Omental fat pad (tissue), 3 donors: ENCODE measurements at regions not wholly inside any gene's neighbourhood (a gene's known extent, or its start where the extent isn't known, plus 50 kb on each side); places are given as distances from the start of the nearest gene placed in this dataset.

Source experiments
- ATAC-seq: fragments of 150-250 bp; one replicate; pipeline ENCODE4 v1.9.1; 2016; ENCODE audit warnings: mild to moderate bottlenecking, moderate library complexity; ENCODE audit not compliant: low FRiP score
- DNase-seq: peaks from one replicate; pipeline ENCODE4 v3.0.0-alpha.2; 2019; ENCODE audit warnings: low spot score
- CTCF ChIP-seq, 3 donors: fragments of 450-650 bp; IDR thresholded peaks; one replicate each; pipeline ENCODE4 v1.5.1; 2016 to 2017; ENCODE audit warnings: antibody characterized with exemption in 3 of 3, mild to moderate bottlenecking in 3 of 3, moderate library complexity in 2 of 3

- DNase-seq: no peak
- ATAC-seq: no peak
- no peak for TF ChIP-seq CTCF (IDR thresholded peaks at IDR 0.05)
Observed at GRCh38 chr3:154766765-154767503, 313.2 kb upstream of the MME start.

- ATAC-seq (no peak), DNase-seq (no peak)
- TF ChIP-seq CTCF (IDR thresholded peaks at IDR 0.05): no peak
Observed at GRCh38 chr3:154764856-154765640, 315.1 kb upstream of the MME start.

- no peak for ATAC-seq
- no peak for TF ChIP-seq CTCF (IDR thresholded peaks at IDR 0.05)
- DNase-seq: no peak
Observed at GRCh38 chr3:154762486-154762885, 317.6 kb upstream of the MME start.

GRCh38 chr3:154759966-154760365, 320.2 kb upstream of the MME start:
- no peak for ATAC-seq
- no peak for TF ChIP-seq CTCF (IDR thresholded peaks at IDR 0.05)
- no peak for DNase-seq

- no peak for ATAC-seq
- no peak for TF ChIP-seq CTCF (IDR thresholded peaks at IDR 0.05)
- DNase-seq: no peak
Observed at GRCh38 chr3:154758109-154758868, 321.8 kb upstream of the MME start.

- no peak for ATAC-seq
- TF ChIP-seq CTCF (IDR thresholded peaks at IDR 0.05): no peak
- no peak for DNase-seq
Observed at GRCh38 chr3:154753101-154753500, 323.1 kb upstream of the GPR149 start.
